IMR-90 (cell line): ENCODE measurements at regions not wholly inside any gene's neighbourhood (a gene's known extent, or its start where the extent isn't known, plus 50 kb on each side); places are given as distances from the start of the nearest gene placed in this dataset.

Experiments used
- ATAC-seq: fragments of 200-7000 bp; cut with Tn5 transposase; 2 replicates; pipeline ENCODE4 v1.9.1; 2020; ENCODE audit warnings: low read depth, mild to moderate bottlenecking, moderate library complexity
- BruUV-seq: library from RNA; stranded (reverse); fragments of 400-500 nt; replicated peaks from 2 replicates; lab custom pipeline; 2021; lab: Mats Ljungman, UMichigan
- CTCF ChIA-PET: fragments of 300-600 bp; formaldehyde crosslinking; extraction: SDS; loops from one replicate; lab custom pipeline; 2021; ENCODE audit warnings: antibody characterized with exemption; lab: Yijun Ruan, JAX
- POLR2A ChIA-PET: fragments of 300-600 bp; sonication (Branson Sonifier 250); formaldehyde crosslinking; loops from one replicate; lab custom pipeline; 2022; ENCODE audit warnings: antibody characterized with exemption; ENCODE audit not compliant: unreplicated experiment; lab: Charles Lee
- DNase-seq: peaks from one replicate; pipeline ENCODE4 v3.0.0; 2013
- H2AFZ ChIP-seq: replicated peaks from 2 replicates; pipeline ENCODE3; 2013; ENCODE audit warnings: low read length, mild to moderate bottlenecking; ENCODE audit not compliant: poor library complexity
- H2AK5ac ChIP-seq: 2 replicates; pipeline ENCODE4 v1.6.1; 2013; ENCODE audit warnings: low read depth, low read length, inconsistent platforms
- H2AK9ac ChIP-seq: replicated peaks from 2 replicates; pipeline ENCODE3; 2013; ENCODE audit warnings: mild to moderate bottlenecking, low read depth, low read length, moderate library complexity; ENCODE audit not compliant: poor library complexity
- H2BK120ac ChIP-seq: 2 replicates; pipeline ENCODE4 v1.6.1; 2013; ENCODE audit warnings: low read depth, low read length, inconsistent platforms
- H2BK15ac ChIP-seq: 3 replicates; pipeline ENCODE4 v1.6.1; 2013; ENCODE audit warnings: low read depth, low read length, inconsistent platforms
- H2BK20ac ChIP-seq: 2 replicates; pipeline ENCODE4 v1.6.1; 2013; ENCODE audit warnings: low read depth, mild to moderate bottlenecking, inconsistent platforms, low read length, moderate library complexity
- H2BK5ac ChIP-seq: 2 replicates; pipeline ENCODE4 v1.6.1; 2013; ENCODE audit warnings: mild to moderate bottlenecking, low read depth, low read length, inconsistent platforms; ENCODE audit not compliant: poor library complexity, severe bottlenecking
- H3K14ac ChIP-seq: replicated peaks from 2 replicates; pipeline ENCODE4 v1.6.1; 2013; ENCODE audit warnings: low read depth, low read length, inconsistent platforms
- H3K18ac ChIP-seq: 2 replicates; pipeline ENCODE4 v1.6.1; 2013; ENCODE audit warnings: low read depth, low read length, control low read depth
- H3K23ac ChIP-seq: 2 replicates; pipeline ENCODE4 v1.6.1; 2013; ENCODE audit warnings: low read depth, low read length, inconsistent platforms
- H3K27ac ChIP-seq: 2 replicates; pipeline ENCODE4 v1.5.1; 2013; ENCODE audit warnings: mild to moderate bottlenecking, control low read depth, low read length; ENCODE audit not compliant: insufficient read depth
- H3K27me3 ChIP-seq: 2 replicates; pipeline ENCODE4 v1.6.1; 2013; ENCODE audit warnings: low read length; ENCODE audit not compliant: control insufficient read depth, insufficient read depth
- H3K36me3 ChIP-seq: 2 replicates; pipeline ENCODE4 v1.6.1; 2013; ENCODE audit warnings: low read length, mixed read lengths; ENCODE audit not compliant: control insufficient read depth, insufficient read depth
- H3K4ac ChIP-seq: 2 replicates; pipeline ENCODE4 v1.6.1; 2013; ENCODE audit warnings: low read depth, low read length, inconsistent platforms
- H3K4me1 ChIP-seq: 2 replicates; pipeline ENCODE4 v1.6.1; 2013; ENCODE audit warnings: low read length, mixed read lengths; ENCODE audit not compliant: control insufficient read depth, insufficient read depth
- H3K4me2 ChIP-seq: 2 replicates; pipeline ENCODE4 v1.6.1; 2013; ENCODE audit warnings: low read depth, mild to moderate bottlenecking, control low read depth, low read length, moderate library complexity
- H3K4me3 ChIP-seq: 2 replicates; pipeline ENCODE4 v1.5.1; 2013; ENCODE audit warnings: low read depth, mild to moderate bottlenecking, control low read depth, low read length, moderate library complexity; ENCODE audit not compliant: insufficient read depth
- H3K56ac ChIP-seq: 2 replicates; pipeline ENCODE4 v1.6.1; 2013; ENCODE audit warnings: low read length, inconsistent platforms; ENCODE audit not compliant: insufficient read depth; ENCODE audit errors: extremely low read depth
- H3K79me1 ChIP-seq, 2 experiments: 2 replicates each; pipeline ENCODE4 v1.6.1; 2013; ENCODE audit warnings: low read length in 2 of 2, inconsistent platforms in 1 of 2, low read depth in 1 of 2
- H3K9ac ChIP-seq: 2 replicates; pipeline ENCODE4 v1.6.1; 2013; ENCODE audit warnings: low read depth, low read length, control low read depth
- H3K9me1 ChIP-seq: 2 replicates; pipeline ENCODE4 v1.6.1; 2013; ENCODE audit warnings: low read length, inconsistent platforms; ENCODE audit not compliant: insufficient read depth
- H3K9me3 ChIP-seq: 2 replicates; pipeline ENCODE4 v1.6.1; 2013; ENCODE audit warnings: low read length; ENCODE audit not compliant: control insufficient read depth, insufficient read depth
- H4K20me1 ChIP-seq: 2 replicates; pipeline ENCODE4 v1.6.1; 2013; ENCODE audit warnings: low read length, inconsistent platforms; ENCODE audit not compliant: insufficient read depth
- H4K5ac ChIP-seq: 2 replicates; pipeline ENCODE4 v1.6.1; 2013; ENCODE audit warnings: mild to moderate bottlenecking, low read depth, low read length, control low read depth
- H4K8ac ChIP-seq, 2 experiments: 2 replicates each; pipeline ENCODE4 v1.6.1; 2013; ENCODE audit warnings: low read depth in 2 of 2, low read length in 2 of 2, control low read depth in 1 of 2, inconsistent platforms in 1 of 2
- H4K91ac ChIP-seq: 2 replicates; pipeline ENCODE4 v1.6.1; 2013; ENCODE audit warnings: low read depth, low read length, inconsistent platforms; ENCODE audit not compliant: insufficient read depth
- BHLHE40 ChIP-seq: fragments of 150-350 bp; IDR thresholded peaks from 2 replicates; pipeline ENCODE4 v1.6.1; 2016; ENCODE audit warnings: mild to moderate bottlenecking, low read depth, low read length
- CEBPB ChIP-seq: IDR thresholded peaks from 2 replicates; pipeline ENCODE4 v1.6.1; 2012; ENCODE audit warnings: low read depth, low read length, improper control_type of control experiment
- CHD1 ChIP-seq: IDR thresholded peaks from 2 replicates; pipeline ENCODE4 v1.6.1; 2012; ENCODE audit warnings: low read depth, low read length, improper control_type of control experiment
- FOS ChIP-seq: fragments of 150-350 bp; IDR thresholded peaks from 2 replicates; pipeline ENCODE4 v1.6.1; 2016; ENCODE audit warnings: low read depth, low read length
- MAFK ChIP-seq: IDR thresholded peaks from 2 replicates; pipeline ENCODE4 v1.6.1; 2012; ENCODE audit warnings: low read depth, low read length, improper control_type of control experiment
- MAZ ChIP-seq: IDR thresholded peaks from 2 replicates; pipeline ENCODE4 v1.6.1; 2012; ENCODE audit warnings: low read depth, mild to moderate bottlenecking, low read length, improper control_type of control experiment, moderate library complexity, borderline replicate concordance
- MXI1 ChIP-seq: IDR thresholded peaks from 2 replicates; pipeline ENCODE4 v1.6.1; 2012; ENCODE audit warnings: low read depth, mild to moderate bottlenecking, low read length, moderate library complexity, borderline replicate concordance
- NFE2L2 ChIP-seq: fragments of 150-350 bp; IDR thresholded peaks from 2 replicates; pipeline ENCODE4 v1.6.1; 2016; ENCODE audit warnings: low read depth, mild to moderate bottlenecking, low read length
- POLR2A ChIP-seq: IDR thresholded peaks from 2 replicates; pipeline ENCODE4 v1.6.1; 2012; ENCODE audit warnings: mild to moderate bottlenecking, low read depth, low read length
- RAD21 ChIP-seq: IDR thresholded peaks from 2 replicates; pipeline ENCODE4 v1.6.1; 2012; ENCODE audit warnings: low read length, improper control_type of control experiment
- RCOR1 ChIP-seq: IDR thresholded peaks from 2 replicates; pipeline ENCODE4 v1.6.1; 2012; ENCODE audit warnings: mild to moderate bottlenecking, low read length, improper control_type of control experiment; ENCODE audit not compliant: insufficient replicate concordance
- RFX5 ChIP-seq: IDR thresholded peaks from 2 replicates; pipeline ENCODE4 v1.8.0; 2012; ENCODE audit warnings: low read depth, mild to moderate bottlenecking, low read length, moderate library complexity
- SMC3 ChIP-seq: fragments of 150-350 bp; IDR thresholded peaks from 2 replicates; pipeline ENCODE4 v1.6.1; 2016; ENCODE audit warnings: low read depth, mild to moderate bottlenecking, antibody characterized with exemption, low read length, moderate library complexity
- dilution Hi-C: fragments of 300-500 bp; cut with HindIII; formaldehyde crosslinking; loops from one replicate; pipeline ENCODE4 v1.14.3; 2018; ENCODE audit warnings: low sequenced_read_pairs; ENCODE audit not compliant: unreplicated experiment
- in situ Hi-C: fragments of 300-500 bp; cut with MboI; formaldehyde crosslinking; loops from 3 replicates; pipeline ENCODE4 v1.14.3; 2019; ENCODE audit warnings: low sequenced_read_pairs, inconsistent platforms, mixed read lengths
- intact Hi-C: fragments of 100-400 bp; cut with micrococcal nuclease; formaldehyde crosslinking; loops from 2 replicates; pipeline ENCODE4 v1.10.0; 2022
- TF ChIP-seq, protein P1 (sequence below): fragments of 150-350 bp; IDR thresholded peaks from 2 replicates; pipeline ENCODE4 v1.6.1; 2016; ENCODE audit warnings: low read depth, mild to moderate bottlenecking, low read length, moderate library complexity, borderline replicate concordance
- TF ChIP-seq, protein P2 (sequence below): conservative IDR thresholded peaks from 2 replicates; pipeline ENCODE4 v1.5.1; 2012; ENCODE audit warnings: mild to moderate bottlenecking, low read depth, low read length, improper control_type of control experiment
- TF ChIP-seq, protein P3 (sequence below): fragments of 150-350 bp; IDR thresholded peaks from 2 replicates; pipeline ENCODE4 v1.6.1; 2017; ENCODE audit warnings: mild to moderate bottlenecking, antibody characterized with exemption, low read length, low read depth

DNA sequence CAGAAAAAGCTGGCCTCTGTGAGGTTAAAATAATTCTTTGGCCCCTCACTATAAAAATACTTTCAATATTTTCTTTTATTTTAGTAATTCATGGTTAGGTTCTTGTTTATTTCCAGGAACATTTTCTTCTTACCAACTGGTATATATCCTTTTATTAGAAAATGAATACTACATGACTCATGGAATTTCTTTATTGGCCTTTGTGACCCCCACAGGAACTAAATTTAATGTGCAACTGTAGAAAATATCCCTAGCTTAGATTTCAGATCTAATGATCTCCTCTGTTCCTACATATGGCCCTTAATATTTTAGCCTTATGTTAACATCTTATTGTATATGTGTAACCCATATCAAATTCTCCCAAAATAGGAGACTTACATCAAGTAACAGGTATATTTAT, 429.9 kb downstream of the NR2F1-AS1 start:
- Histone ChIP-seq H2AFZ (no peak overlapping the region), H2BK20ac (no peak overlapping the region), H2AK9ac (no peak overlapping the region), H3K4me2 (peak overlapping the region; percentile 73), H4K5ac (no peak overlapping the region), H3K9ac (no peak overlapping the region), H4K20me1 (no peaks in the 10 kb centered on the region), H3K36me3 (no peaks in the 10 kb centered on the region), H3K4me3 (no peak overlapping the region), H2AK5ac (no peak overlapping the region), H3K79me1 (peaks cover 0 to 3% of the 10 kb centered on the region in 2 experiments; a peak in 1 of 4 replicates), H3K18ac (no peak overlapping the region; the same call in 1 of the 2 replicates), H3K56ac (no peak overlapping the region), H3K9me3 (no peaks in the 10 kb centered on the region), H2BK5ac (peak overlapping the region; percentile 83), H3K14ac (no peak overlapping the region), H3K4me1 (peaks cover 8% of the 10 kb centered on the region), H3K27me3 (no peaks in the 10 kb centered on the region), H3K4ac (no peak overlapping the region), H3K23ac (no peak overlapping the region), H2BK120ac (no peak overlapping the region), H4K8ac (no peak overlapping the region), H3K9me1 (peaks cover 5% of the 10 kb centered on the region; the same call in 1 of the 2 replicates), H4K91ac (no peak overlapping the region), H2BK15ac (no peak overlapping the region), H3K27ac (no peak overlapping the region)
- ChIA-PET CTCF (no interaction called here), POLR2A (no interaction called here)
- BruUV-seq = no TSS peak
- peak; percentile 58 for ATAC-seq
- dilution Hi-C loops (no loop called here), in situ Hi-C loops (no loop called here), intact Hi-C loops (no loop called here)
- TF ChIP-seq, protein P1, sequence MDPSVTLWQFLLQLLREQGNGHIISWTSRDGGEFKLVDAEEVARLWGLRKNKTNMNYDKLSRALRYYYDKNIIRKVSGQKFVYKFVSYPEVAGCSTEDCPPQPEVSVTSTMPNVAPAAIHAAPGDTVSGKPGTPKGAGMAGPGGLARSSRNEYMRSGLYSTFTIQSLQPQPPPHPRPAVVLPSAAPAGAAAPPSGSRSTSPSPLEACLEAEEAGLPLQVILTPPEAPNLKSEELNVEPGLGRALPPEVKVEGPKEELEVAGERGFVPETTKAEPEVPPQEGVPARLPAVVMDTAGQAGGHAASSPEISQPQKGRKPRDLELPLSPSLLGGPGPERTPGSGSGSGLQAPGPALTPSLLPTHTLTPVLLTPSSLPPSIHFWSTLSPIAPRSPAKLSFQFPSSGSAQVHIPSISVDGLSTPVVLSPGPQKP = no peak
- TF ChIP-seq BHLHE40 = no peak
- no peak for TF ChIP-seq POLR2A
- no peak for TF ChIP-seq NFE2L2
- TF ChIP-seq MAZ = no peak
- no peak for TF ChIP-seq SMC3
- TF ChIP-seq CEBPB = no peak
- no peak for TF ChIP-seq FOS
- no peak for TF ChIP-seq RAD21
- no peak for TF ChIP-seq RFX5
- TF ChIP-seq CHD1 = no peak
- no peak for TF ChIP-seq RCOR1
- TF ChIP-seq MAFK = no peak
- TF ChIP-seq, protein P2, sequence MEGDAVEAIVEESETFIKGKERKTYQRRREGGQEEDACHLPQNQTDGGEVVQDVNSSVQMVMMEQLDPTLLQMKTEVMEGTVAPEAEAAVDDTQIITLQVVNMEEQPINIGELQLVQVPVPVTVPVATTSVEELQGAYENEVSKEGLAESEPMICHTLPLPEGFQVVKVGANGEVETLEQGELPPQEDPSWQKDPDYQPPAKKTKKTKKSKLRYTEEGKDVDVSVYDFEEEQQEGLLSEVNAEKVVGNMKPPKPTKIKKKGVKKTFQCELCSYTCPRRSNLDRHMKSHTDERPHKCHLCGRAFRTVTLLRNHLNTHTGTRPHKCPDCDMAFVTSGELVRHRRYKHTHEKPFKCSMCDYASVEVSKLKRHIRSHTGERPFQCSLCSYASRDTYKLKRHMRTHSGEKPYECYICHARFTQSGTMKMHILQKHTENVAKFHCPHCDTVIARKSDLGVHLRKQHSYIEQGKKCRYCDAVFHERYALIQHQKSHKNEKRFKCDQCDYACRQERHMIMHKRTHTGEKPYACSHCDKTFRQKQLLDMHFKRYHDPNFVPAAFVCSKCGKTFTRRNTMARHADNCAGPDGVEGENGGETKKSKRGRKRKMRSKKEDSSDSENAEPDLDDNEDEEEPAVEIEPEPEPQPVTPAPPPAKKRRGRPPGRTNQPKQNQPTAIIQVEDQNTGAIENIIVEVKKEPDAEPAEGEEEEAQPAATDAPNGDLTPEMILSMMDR = no peak
- TF ChIP-seq, protein P3, sequence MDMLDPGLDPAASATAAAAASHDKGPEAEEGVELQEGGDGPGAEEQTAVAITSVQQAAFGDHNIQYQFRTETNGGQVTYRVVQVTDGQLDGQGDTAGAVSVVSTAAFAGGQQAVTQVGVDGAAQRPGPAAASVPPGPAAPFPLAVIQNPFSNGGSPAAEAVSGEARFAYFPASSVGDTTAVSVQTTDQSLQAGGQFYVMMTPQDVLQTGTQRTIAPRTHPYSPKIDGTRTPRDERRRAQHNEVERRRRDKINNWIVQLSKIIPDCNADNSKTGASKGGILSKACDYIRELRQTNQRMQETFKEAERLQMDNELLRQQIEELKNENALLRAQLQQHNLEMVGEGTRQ = no peak
- TF ChIP-seq MXI1 = no peak
- peak; percentile 60 for DNase-seq
